ENCODE measurements at regions not wholly inside any gene's neighbourhood (a gene's known extent, or its start where the extent isn't known, plus 50 kb on each side); places are given as distances from the start of the nearest gene placed in this dataset.

DNA sequence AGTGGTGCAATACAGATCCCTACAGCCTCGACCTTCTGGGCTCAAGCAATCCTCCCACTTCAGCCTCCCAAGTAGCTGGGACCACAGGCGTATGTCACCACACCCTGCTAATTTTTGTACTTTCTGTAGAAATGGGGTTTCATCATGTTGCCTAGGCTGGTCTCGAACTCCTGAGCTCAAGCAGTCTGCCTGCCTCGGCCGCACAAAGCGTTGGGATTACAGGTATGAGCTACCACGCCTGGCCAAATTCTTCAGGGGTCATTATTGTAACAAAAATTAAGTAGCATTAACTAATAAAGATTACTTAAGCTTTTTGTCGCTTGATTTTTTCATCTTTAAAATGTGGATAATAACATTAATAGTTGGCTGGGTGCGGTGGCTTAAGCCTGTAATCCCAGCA lies 195.3 kb upstream of the IER5L start:
- DNase-seq (ENCODE audit: extremely low read depth, low read depth), result no peak
- TF ChIP-seq, protein P1, sequence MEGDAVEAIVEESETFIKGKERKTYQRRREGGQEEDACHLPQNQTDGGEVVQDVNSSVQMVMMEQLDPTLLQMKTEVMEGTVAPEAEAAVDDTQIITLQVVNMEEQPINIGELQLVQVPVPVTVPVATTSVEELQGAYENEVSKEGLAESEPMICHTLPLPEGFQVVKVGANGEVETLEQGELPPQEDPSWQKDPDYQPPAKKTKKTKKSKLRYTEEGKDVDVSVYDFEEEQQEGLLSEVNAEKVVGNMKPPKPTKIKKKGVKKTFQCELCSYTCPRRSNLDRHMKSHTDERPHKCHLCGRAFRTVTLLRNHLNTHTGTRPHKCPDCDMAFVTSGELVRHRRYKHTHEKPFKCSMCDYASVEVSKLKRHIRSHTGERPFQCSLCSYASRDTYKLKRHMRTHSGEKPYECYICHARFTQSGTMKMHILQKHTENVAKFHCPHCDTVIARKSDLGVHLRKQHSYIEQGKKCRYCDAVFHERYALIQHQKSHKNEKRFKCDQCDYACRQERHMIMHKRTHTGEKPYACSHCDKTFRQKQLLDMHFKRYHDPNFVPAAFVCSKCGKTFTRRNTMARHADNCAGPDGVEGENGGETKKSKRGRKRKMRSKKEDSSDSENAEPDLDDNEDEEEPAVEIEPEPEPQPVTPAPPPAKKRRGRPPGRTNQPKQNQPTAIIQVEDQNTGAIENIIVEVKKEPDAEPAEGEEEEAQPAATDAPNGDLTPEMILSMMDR (IDR thresholded peaks at IDR 0.05; ENCODE audit: low read depth, low read length, missing control alignments), result no peak
- no peak overlapping the region for H3K4me3 ChIP-seq (replicated peaks; ENCODE audit: low read depth, low read length)

DNA sequence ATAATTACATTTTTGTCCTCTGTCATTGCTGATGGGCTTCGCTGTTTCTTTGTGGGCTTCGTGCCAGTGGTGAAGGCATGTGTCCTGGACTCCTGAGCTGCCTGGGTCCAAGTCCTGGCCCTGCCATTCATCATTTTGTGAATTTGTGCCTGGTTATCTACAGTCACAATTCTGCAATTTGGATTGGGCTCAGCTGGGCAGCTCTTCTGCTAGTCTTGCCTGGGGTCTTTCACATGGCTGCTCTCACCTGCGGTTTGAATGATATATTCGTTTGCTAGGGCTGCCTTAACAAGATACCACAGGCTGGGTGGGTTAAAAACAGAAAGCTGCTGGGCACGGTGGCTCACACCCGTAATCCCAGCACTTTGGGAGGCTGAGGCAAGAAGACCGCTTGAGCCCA lies 192.7 kb upstream of the IER5L start:
- no peak overlapping the region for H3K4me3 ChIP-seq (replicated peaks; ENCODE audit: low read depth, low read length)
- TF ChIP-seq, protein P1 (IDR thresholded peaks at IDR 0.05; ENCODE audit: low read depth, low read length, missing control alignments), result no peak
- no peak for DNase-seq (ENCODE audit: extremely low read depth, low read depth)

DNA sequence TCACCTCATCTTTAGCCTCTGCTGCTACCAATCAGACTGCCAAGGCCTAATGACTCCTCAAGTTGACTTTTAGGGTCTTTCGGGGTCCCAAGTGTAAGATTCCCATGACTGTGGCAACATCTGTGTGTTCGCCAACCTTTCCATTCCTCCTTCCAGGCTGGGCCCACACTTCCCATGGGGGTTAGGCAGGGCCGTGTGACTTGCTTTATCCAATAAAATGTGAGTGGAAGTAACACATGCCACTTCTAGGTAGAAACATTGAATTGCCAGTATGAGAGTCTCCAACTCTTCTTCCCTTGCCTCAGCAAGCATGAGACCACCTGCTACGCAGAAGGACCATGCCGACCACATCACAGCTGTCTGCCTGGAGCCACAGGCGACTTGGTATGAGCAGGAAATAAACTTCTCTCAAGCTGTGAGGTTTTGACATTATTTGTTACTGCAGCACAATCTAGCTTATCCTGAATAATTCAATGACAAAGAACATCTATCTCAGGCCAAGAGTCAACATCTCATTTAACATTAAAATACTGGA lies 190.4 kb upstream of the IER5L start:
- TF ChIP-seq, protein P1 (IDR thresholded peaks at IDR 0.05; ENCODE audit: low read depth, low read length, missing control alignments), result no peak
- no peak overlapping the region for H3K4me3 ChIP-seq (replicated peaks; ENCODE audit: low read depth, low read length)
- no peak for DNase-seq (ENCODE audit: extremely low read depth, low read depth)

DNA sequence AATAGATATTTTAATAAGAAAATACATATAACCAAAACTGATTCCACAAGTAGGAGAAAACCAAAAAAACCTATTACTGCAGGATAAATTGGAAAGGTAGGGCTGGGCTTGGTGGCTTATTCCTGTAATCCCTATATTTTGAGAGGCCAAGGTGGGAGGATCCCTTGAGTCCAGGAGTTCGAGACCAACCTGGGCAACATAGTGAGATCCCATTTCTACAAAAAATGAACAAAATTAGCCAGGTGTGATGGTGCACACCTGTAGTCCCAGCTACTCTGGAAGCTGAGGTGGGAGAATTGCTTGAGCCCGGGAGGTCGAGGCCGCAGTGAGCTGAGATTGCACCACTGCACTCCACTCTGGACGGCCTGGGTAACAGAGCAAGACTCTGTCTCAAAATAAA lies 189.2 kb upstream of the IER5L start:
- no peak for DNase-seq (ENCODE audit: extremely low read depth, low read depth)
- no peak overlapping the region for H3K4me3 ChIP-seq (replicated peaks; ENCODE audit: low read depth, low read length)
- TF ChIP-seq, protein P1 (IDR thresholded peaks at IDR 0.05; ENCODE audit: low read depth, low read length, missing control alignments), result no peak

DNA sequence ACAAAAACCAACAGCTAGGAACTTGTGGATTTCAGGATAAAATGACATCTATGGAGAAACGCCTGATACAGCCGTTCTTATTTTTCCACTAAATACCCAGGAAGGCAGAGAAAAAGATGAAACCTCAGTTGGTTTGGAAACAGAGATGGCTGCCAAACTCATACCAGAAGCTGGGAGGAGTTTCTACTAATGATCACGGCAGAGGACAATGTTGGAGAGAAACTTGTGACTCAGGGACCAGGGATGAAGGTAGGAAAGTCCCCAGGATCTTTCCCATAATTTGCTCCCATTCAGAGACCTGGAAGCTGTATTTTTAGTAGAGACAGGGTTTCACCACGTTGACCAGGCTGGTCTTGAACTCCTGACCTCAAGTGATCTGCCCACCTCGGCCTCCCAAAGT lies 187.1 kb upstream of the IER5L start:
- TF ChIP-seq, protein P1 (IDR thresholded peaks at IDR 0.05; ENCODE audit: low read depth, low read length, missing control alignments), result no peak
- no peak for DNase-seq (ENCODE audit: extremely low read depth, low read depth)

DNA sequence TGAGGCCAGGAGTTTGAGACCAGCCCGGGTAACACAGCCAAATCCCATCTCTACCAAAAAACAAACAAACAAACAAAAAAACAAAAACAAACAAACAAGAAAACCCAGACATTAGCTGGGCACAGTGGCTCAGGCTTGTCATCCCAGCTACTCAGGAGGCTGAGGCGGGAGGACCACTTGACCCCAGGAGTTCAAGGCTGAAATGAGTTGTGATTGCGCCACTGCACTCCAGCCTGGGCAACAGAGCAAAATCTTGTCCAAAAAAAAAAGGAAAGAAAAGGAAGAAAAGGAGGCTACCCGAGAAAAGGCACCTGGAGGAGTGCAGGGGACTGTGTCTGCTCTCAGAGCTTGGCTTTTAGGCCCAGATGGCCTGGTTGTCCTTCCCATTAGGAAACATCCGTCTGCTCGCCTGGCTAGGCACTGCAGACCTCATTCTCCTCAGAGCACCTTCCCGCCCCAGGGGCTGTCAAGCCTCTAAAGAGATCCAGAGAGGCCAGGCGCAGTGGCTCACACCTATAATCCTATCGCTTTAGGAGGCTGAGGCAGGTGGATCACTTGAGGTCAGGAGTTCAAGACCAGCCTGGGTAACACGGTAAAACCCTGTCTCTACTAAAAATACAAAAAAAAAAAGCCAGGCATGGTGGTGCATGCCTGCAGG lies 185.3 kb upstream of the IER5L start:
- TF ChIP-seq, protein P1 (IDR thresholded peaks at IDR 0.05; ENCODE audit: low read depth, low read length, missing control alignments), result no peak
- H3K4me3 ChIP-seq (replicated peaks; ENCODE audit: low read depth, low read length), result no peak overlapping the region
- DNase-seq (ENCODE audit: extremely low read depth, low read depth), result no peak

More for the DNA sequence above, 187.1 kb upstream of the IER5L start:
- H3K4me3 ChIP-seq (replicated peaks; ENCODE audit: low read depth, low read length), result no peak overlapping the region

All from HFF-Myc (cell line).